HEK293 (cell line): ENCODE measurements at regions not wholly inside any gene's neighbourhood (a gene's known extent, or its start where the extent isn't known, plus 50 kb on each side); places are given as distances from the start of the nearest gene placed in this dataset.

Source experiments
- ZNF121 ChIP-seq: fragments of 450-650 bp; formaldehyde crosslinking; IDR thresholded peaks from 2 replicates; pipeline ENCODE4 v1.5.1; 2016; ENCODE audit warnings: missing biosample characterization, missing genetic modification characterization
- TF ChIP-seq, protein P1 (sequence below): fragments of 450-650 bp; formaldehyde crosslinking; IDR thresholded peaks from 2 replicates; pipeline ENCODE4 v1.5.1; 2016; ENCODE audit warnings: missing biosample characterization, missing genetic modification characterization

DNA sequence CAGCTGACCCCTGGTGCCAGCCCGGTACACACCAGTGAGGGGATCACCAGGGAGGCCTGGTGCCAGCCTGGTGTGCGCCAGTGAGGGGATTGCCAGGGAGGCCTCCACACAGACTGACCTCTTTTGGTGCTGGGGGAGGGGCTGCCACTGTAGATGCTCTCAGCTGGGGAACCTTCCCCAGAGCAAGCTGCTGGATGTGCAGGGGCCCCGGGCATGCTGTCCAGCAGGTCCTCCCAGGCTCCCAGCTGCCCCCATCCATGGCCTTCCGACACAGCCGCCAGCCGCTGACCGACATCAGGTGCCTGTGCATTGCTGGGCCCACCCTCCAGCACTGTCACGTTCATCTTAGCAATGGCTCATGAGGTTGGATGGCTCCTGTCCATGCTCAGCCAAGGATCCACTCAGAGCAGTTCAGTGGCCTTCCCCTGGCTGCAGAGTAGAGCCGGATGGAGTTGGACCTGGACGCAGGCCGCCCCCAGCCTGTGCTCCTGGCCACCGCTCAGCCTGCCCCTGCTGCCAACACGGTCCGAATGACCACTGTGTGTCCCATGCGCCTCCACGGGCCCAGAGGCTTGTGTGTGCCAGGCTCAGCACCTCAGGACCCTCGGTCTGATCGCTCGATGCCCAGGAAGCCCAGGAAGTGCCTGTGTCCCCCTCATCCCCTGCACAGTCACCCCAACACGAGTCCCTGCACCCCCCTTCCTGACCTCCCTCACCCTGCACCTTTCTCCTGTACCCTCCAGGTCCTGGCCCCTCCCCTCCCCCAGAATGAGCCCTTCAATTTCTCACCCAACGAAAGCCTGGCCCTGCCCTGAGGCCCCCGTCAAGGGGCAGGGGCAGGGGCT lies 95.7 kb downstream of the YTHDF1 start:
- TF ChIP-seq ZNF121 (tag by site-specific recombination): no peak
- TF ChIP-seq, protein P1, sequence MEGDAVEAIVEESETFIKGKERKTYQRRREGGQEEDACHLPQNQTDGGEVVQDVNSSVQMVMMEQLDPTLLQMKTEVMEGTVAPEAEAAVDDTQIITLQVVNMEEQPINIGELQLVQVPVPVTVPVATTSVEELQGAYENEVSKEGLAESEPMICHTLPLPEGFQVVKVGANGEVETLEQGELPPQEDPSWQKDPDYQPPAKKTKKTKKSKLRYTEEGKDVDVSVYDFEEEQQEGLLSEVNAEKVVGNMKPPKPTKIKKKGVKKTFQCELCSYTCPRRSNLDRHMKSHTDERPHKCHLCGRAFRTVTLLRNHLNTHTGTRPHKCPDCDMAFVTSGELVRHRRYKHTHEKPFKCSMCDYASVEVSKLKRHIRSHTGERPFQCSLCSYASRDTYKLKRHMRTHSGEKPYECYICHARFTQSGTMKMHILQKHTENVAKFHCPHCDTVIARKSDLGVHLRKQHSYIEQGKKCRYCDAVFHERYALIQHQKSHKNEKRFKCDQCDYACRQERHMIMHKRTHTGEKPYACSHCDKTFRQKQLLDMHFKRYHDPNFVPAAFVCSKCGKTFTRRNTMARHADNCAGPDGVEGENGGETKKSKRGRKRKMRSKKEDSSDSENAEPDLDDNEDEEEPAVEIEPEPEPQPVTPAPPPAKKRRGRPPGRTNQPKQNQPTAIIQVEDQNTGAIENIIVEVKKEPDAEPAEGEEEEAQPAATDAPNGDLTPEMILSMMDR: no peak
